K562 (cell line): ENCODE measurements at regions not wholly inside any gene's neighbourhood (a gene's known extent, or its start where the extent isn't known, plus 50 kb on each side); places are given as distances from the start of the nearest gene placed in this dataset.

ENCODE experiments used
- ATAC-seq: fragments of 200-7000 bp; cut with Tn5 transposase; 3 replicates; pipeline ENCODE4 v1.9.1; 2020; ENCODE audit warnings: moderate library complexity
- BruUV-seq: library from RNA; stranded (reverse); fragments of 400-500 nt; replicated peaks from 2 replicates; lab custom pipeline; 2021; lab: Mats Ljungman, UMichigan
- CTCF ChIA-PET: fragments of 300-600 bp; formaldehyde crosslinking; extraction: SDS; loops from one replicate; lab custom pipeline; 2021; ENCODE audit warnings: low intra/inter-chr PET ratio; lab: Yijun Ruan, JAX
- POLR2A ChIA-PET: fragments of 300-600, 350-650 bp; sonication (Branson Sonifier 250); formaldehyde crosslinking; extraction: SDS; loops from one replicate; lab custom pipeline; 2021; ENCODE audit warnings: antibody characterized with exemption, inconsistent platforms; lab: Yijun Ruan, JAX
- DNase-seq, 4 experiments: peaks; one replicate each; pipeline versions ENCODE4 v3.0.0 to v3.0.0-alpha.2; 2011 to 2018; ENCODE audit warnings: low spot score in 3 of 4, mixed read lengths in 3 of 4; ENCODE audit errors: extremely low read depth in 1 of 4
- FAIRE-seq: peaks from 2 replicates; lab custom pipeline; 2011; peaks lifted over from hg19 to GRCh38; lab: Jason Lieb, UNC
- H2AFZ ChIP-seq: 2 replicates; pipeline ENCODE4 v1.6.0; 2011; ENCODE audit warnings: low read depth, low read length, control low read depth, inconsistent platforms
- H3K27ac ChIP-seq: fragments of 200-600 bp; 3 replicates; pipeline ENCODE4 v1.8.0; 2011; ENCODE audit warnings: low read depth, mild to moderate bottlenecking, control low read depth, inconsistent platforms, low read length, moderate library complexity, mixed read lengths; ENCODE audit errors: extremely low read depth
- H3K27me3 ChIP-seq, 2 experiments: fragments of 300-600 bp in 1 of 2; 2 replicates in 1 of 2; 3 replicates in 1 of 2; pipeline versions ENCODE4 v1.6.0 to v1.8.0; 2011; ENCODE audit warnings: inconsistent platforms in 2 of 2, low read length in 2 of 2, mild to moderate bottlenecking in 1 of 2, mixed read lengths in 1 of 2, moderate library complexity in 1 of 2; ENCODE audit not compliant: control insufficient read depth in 2 of 2, insufficient read depth in 2 of 2
- H3K36me3 ChIP-seq: fragments of 300-600 bp; 3 replicates; pipeline ENCODE4 v1.8.0; 2011; ENCODE audit warnings: mild to moderate bottlenecking, low read length, inconsistent platforms; ENCODE audit not compliant: control insufficient read depth, insufficient read depth
- H3K4me1 ChIP-seq, 2 experiments: fragments of 200-600 bp in 1 of 2; replicated peaks in 1 of 2; 2 replicates in 1 of 2; 3 replicates in 1 of 2; pipeline versions ENCODE4 v1.5.1 to v1.8.0; 2011; ENCODE audit warnings: inconsistent platforms in 2 of 2, low read length in 2 of 2, mild to moderate bottlenecking in 1 of 2, mixed read lengths in 1 of 2, moderate library complexity in 1 of 2; ENCODE audit not compliant: control insufficient read depth in 2 of 2, insufficient read depth in 2 of 2
- H3K4me2 ChIP-seq: 2 replicates; pipeline ENCODE4 v1.6.1; 2011; ENCODE audit warnings: low read length, control low read depth, inconsistent platforms, mixed read lengths; ENCODE audit not compliant: insufficient read depth
- H3K4me3 ChIP-seq: fragments of 200-600 bp; sonication (generic), shearing (Covaris generic); 2 replicates; pipeline ENCODE4 v1.5.1; 2016; ENCODE audit warnings: control low read depth, inconsistent platforms
- H3K79me2 ChIP-seq: fragments of 200-600 bp; 3 replicates; pipeline ENCODE4 v1.8.0; 2011; ENCODE audit warnings: low read length, inconsistent platforms; ENCODE audit not compliant: control insufficient read depth, insufficient read depth
- H3K9ac ChIP-seq, 2 experiments: 2 replicates each; pipeline versions ENCODE4 v1.6.0 to v1.6.1; 2011; ENCODE audit warnings: low read depth in 2 of 2, low read length in 2 of 2, control low read depth in 1 of 2, inconsistent platforms in 1 of 2, mild to moderate bottlenecking in 1 of 2, mixed read lengths in 1 of 2; ENCODE audit not compliant: insufficient read depth in 1 of 2
- H3K9me1 ChIP-seq: one replicate; pipeline ENCODE4 v1.6.0; 2011; ENCODE audit warnings: inconsistent platforms, mild to moderate bottlenecking, low read length, moderate library complexity; ENCODE audit not compliant: control insufficient read depth, insufficient read depth
- H3K9me3 ChIP-seq: replicated peaks from 2 replicates; pipeline ENCODE4 v1.5.1; 2011; ENCODE audit warnings: low read depth, low read length, inconsistent platforms; ENCODE audit not compliant: control insufficient read depth, insufficient read depth
- H4K20me1 ChIP-seq: replicated peaks from 2 replicates; pipeline ENCODE4 v1.6.1; 2011; ENCODE audit warnings: low read length, inconsistent platforms, mixed read lengths; ENCODE audit not compliant: control insufficient read depth, insufficient read depth
- CBFB ChIP-seq: sonication (generic); formaldehyde crosslinking; IDR thresholded peaks from 2 replicates; pipeline ENCODE4 v1.4.0; 2020; ENCODE audit warnings: mild to moderate bottlenecking, missing genetic modification reagents
- E2F8 ChIP-seq: fragments of 450-650 bp; IDR thresholded peaks from 2 replicates; pipeline ENCODE4 v1.7.1; 2018; ENCODE audit warnings: mild to moderate bottlenecking, low read depth; ENCODE audit not compliant: partially characterized antibody
- FOSL1 ChIP-seq: fragments of 200-800 bp; sonication (Bioruptor generic); conservative IDR thresholded peaks from 2 replicates; pipeline ENCODE4 v1.6.1; 2016; ENCODE audit warnings: missing genetic modification characterization, missing compliant biosample characterization
- FUS ChIP-seq: fragments of 200-400 bp; formaldehyde crosslinking; optimal IDR thresholded peaks from 2 replicates; pipeline ENCODE3; 2017; ENCODE audit warnings: low read depth, low read length
- GATAD2B ChIP-seq: fragments of 450-650 bp; IDR thresholded peaks from 2 replicates; pipeline ENCODE4 v1.6.1; 2017; ENCODE audit warnings: mild to moderate bottlenecking, borderline replicate concordance
- MTA1 ChIP-seq: fragments of 450-650 bp; IDR thresholded peaks from 2 replicates; pipeline ENCODE4 v1.6.1; 2017; ENCODE audit warnings: borderline replicate concordance
- NELFE ChIP-seq: IDR thresholded peaks from 2 replicates; pipeline ENCODE4 v1.6.1; 2011; ENCODE audit warnings: mild to moderate bottlenecking; ENCODE audit not compliant: insufficient read depth, insufficient read length
- NFIX ChIP-seq: fragments of 250-450 bp; sonication (Bioruptor Pico); IDR thresholded peaks from 2 replicates; pipeline ENCODE4 v1.4.0; 2020; ENCODE audit warnings: low read depth, mild to moderate bottlenecking, moderate library complexity
- NR2C2 ChIP-seq, 2 experiments: fragments of 200-800 bp in 1 of 2; sonication (Bioruptor generic) in 1 of 2; sonication (generic) in 1 of 2; formaldehyde crosslinking in 1 of 2; IDR thresholded peaks; 2 replicates each; pipeline versions ENCODE4 v1.6.1 to v1.8.0; 2016 to 2022; ENCODE audit warnings: mild to moderate bottlenecking in 1 of 2, missing compliant biosample characterization in 1 of 2, missing genetic modification characterization in 1 of 2, missing genetic modification reagents in 1 of 2
- PHB ChIP-seq: fragments of 250-450 bp; sonication (Bioruptor Pico); IDR thresholded peaks from 2 replicates; pipeline ENCODE4 v1.5.0; 2021
- RNF219 ChIP-seq: fragments of 250-450 bp; sonication (Bioruptor Pico); IDR thresholded peaks from 2 replicates; pipeline ENCODE4 v1.5.0; 2022; ENCODE audit warnings: mild to moderate bottlenecking
- SRF ChIP-seq, 2 experiments: fragments of 250-450, 450-650 bp in 1 of 2; sonication (Bioruptor Pico) in 1 of 2; sonication (generic) in 1 of 2; formaldehyde crosslinking; IDR thresholded peaks; 2 replicates each; pipeline versions ENCODE4 v1.5.0 to v1.5.1; 2020 to 2022; ENCODE audit warnings: mild to moderate bottlenecking in 1 of 2, missing genetic modification reagents in 1 of 2
- TAF15 ChIP-seq: fragments of 200-400 bp; formaldehyde crosslinking; IDR thresholded peaks from 2 replicates; pipeline ENCODE4 v1.6.1; 2017; ENCODE audit warnings: mild to moderate bottlenecking, low read depth, low read length, moderate library complexity
- TOE1 ChIP-seq, 2 experiments: fragments of 450-650 bp in 1 of 2; sonication (generic) in 1 of 2; formaldehyde crosslinking in 1 of 2; IDR thresholded peaks; 2 replicates each; pipeline versions ENCODE4 v1.7.1 to v1.8.0; 2016 to 2022; ENCODE audit warnings: borderline replicate concordance in 2 of 2, mild to moderate bottlenecking in 2 of 2, antibody characterized with exemption in 1 of 2, inconsistent platforms in 1 of 2, low read depth in 1 of 2, missing genetic modification reagents in 1 of 2, moderate library complexity in 1 of 2
- ZBED1 ChIP-seq: IDR thresholded peaks from 2 replicates; pipeline ENCODE4 v1.6.1; 2014
- ZBTB43 ChIP-seq: sonication (generic); formaldehyde crosslinking; IDR thresholded peaks from 2 replicates; pipeline ENCODE4 v1.8.0; 2023; ENCODE audit warnings: mild to moderate bottlenecking, missing genetic modification reagents
- ZNF253 ChIP-seq: fragments of 250-450 bp; sonication (Bioruptor Pico); conservative IDR thresholded peaks from 2 replicates; pipeline ENCODE4 v1.6.1; 2021; ENCODE audit warnings: mild to moderate bottlenecking
- ZNF507 ChIP-seq: conservative IDR thresholded peaks from 2 replicates; pipeline ENCODE4 v1.6.1; 2017; ENCODE audit warnings: missing genetic modification characterization, missing compliant biosample characterization
- WGBS: fragments of 100-300 bp; shearing (Covaris generic); methylation state at CpG from one replicate; pipeline ENCODE4 v1.1.6; 2016; ENCODE audit warnings: low coverage, mixed read lengths; ENCODE audit not compliant: insufficient coverage; ENCODE audit errors: missing lambda C conversion rate; 5-methylcytosine and 5-hydroxymethylcytosine counted together
- in situ Hi-C: fragments of 300-500 bp; cut with MboI; formaldehyde crosslinking; loops from 4 replicates; pipeline ENCODE4 v1.15.0; 2018; ENCODE audit warnings: inconsistent platforms, mixed read lengths
- intact Hi-C: fragments of 100-400 bp; cut with micrococcal nuclease; formaldehyde crosslinking; loops from 2 replicates; pipeline ENCODE4 v1.14.2; 2022

- BruUV-seq, result no TSS peak
- FAIRE-seq (no peak), ATAC-seq (no peak)
- Histone ChIP-seq H3K9ac (no peak overlapping the region), H3K4me2 (no peak overlapping the region), H3K27me3 (no peaks in the 10 kb centered on the region), H3K9me1 (no peaks in the 10 kb centered on the region), H3K27ac (no peak overlapping the region), H2AFZ (no peak overlapping the region), H3K79me2 (no peaks in the 10 kb centered on the region), H3K4me3 (no peak overlapping the region), H3K4me1 (no peaks in the 10 kb centered on the region)
- in situ Hi-C loops (no loop called here), intact Hi-C loops (no loop called here)
- TF ChIP-seq PHB (CRISPR knock-in tag), result no peak
- TF ChIP-seq NR2C2 (CRISPR knock-in tag; IDR thresholded peaks at IDR 0.05), result no peak
- no peak for TF ChIP-seq NR2C2 (tag; IDR thresholded peaks at IDR 0.05)
- TF ChIP-seq NELFE, result no peak
- no peak for TF ChIP-seq TOE1 (IDR thresholded peaks at IDR 0.05; ENCODE audit: borderline replicate concordance)
- TF ChIP-seq TOE1 (CRISPR knock-in tag; IDR thresholded peaks at IDR 0.05; ENCODE audit: borderline replicate concordance, low read depth), result no peak
- no peak for TF ChIP-seq NFIX (CRISPR knock-in tag)
- TF ChIP-seq MTA1, result no peak
- no peak for TF ChIP-seq RNF219 (CRISPR knock-in tag)
- no peak for TF ChIP-seq CBFB (CRISPR knock-in tag)
- no peak for TF ChIP-seq ZNF507 (tag)
- TF ChIP-seq GATAD2B, result no peak
- no peak for TF ChIP-seq ZNF253 (CRISPR knock-in tag)
- no peak for TF ChIP-seq FOSL1 (tag)
- TF ChIP-seq FUS, result no peak
- TF ChIP-seq ZBED1, result no peak
- TF ChIP-seq ZBTB43 (CRISPR knock-in tag), result no peak
- no peak for TF ChIP-seq E2F8
- no peak for TF ChIP-seq SRF (CRISPR knock-in tag; IDR thresholded peaks at IDR 0.05)
- no peak for TF ChIP-seq TAF15
- TF ChIP-seq, all 486 proteins: peak for 0
- CTCF ChIA-PET, result no interaction called here
- Histone ChIP-seq H4K20me1 (no peaks in the 10 kb centered on the region), H3K36me3 (no peaks in the 10 kb centered on the region), H3K9me3 (no peaks in the 10 kb centered on the region; the same call in 1 of the 2 replicates)
- WGBS, result 36% methylated on average over 4 of the region's 4 CpGs
- POLR2A ChIA-PET, result no interaction called here
- no peak for DNase-seq
These were observed 76.3 kb downstream of the SUCNR1 start for GRCh38 chr3:151949706-151950105.
